Endodermal cell (in vitro differentiated cells): ENCODE measurements at regions not wholly inside any gene's neighbourhood (a gene's known extent, or its start where the extent isn't known, plus 50 kb on each side); places are given as distances from the start of the nearest gene placed in this dataset.
A peak's percentile ranks its signal among the peaks of the same experiment; 100 is the strongest.
"Not testable (repeated sequence)": the region's sequence is repeated elsewhere in the genome, so short reads cannot be mapped to it uniquely, and the experiment has no call there.

Experiments
- DNase-seq: peaks from one replicate; pipeline ENCODE4 v3.0.0-alpha.2; 2017
- H3K27ac ChIP-seq: 2 replicates; pipeline ENCODE4 v1.5.1; 2013; ENCODE audit warnings: mild to moderate bottlenecking, low read depth, low read length, moderate library complexity
- H3K27me3 ChIP-seq: 2 replicates; pipeline ENCODE4 v1.6.1; 2013; ENCODE audit warnings: mild to moderate bottlenecking, low read length, moderate library complexity; ENCODE audit not compliant: insufficient read depth, control insufficient read depth, poor library complexity, severe bottlenecking
- H3K36me3 ChIP-seq: 2 replicates; pipeline ENCODE4 v1.7.0; 2013; ENCODE audit warnings: mild to moderate bottlenecking, low read length, moderate library complexity; ENCODE audit not compliant: control insufficient read depth, insufficient read depth
- H3K4me1 ChIP-seq: one replicate; pipeline ENCODE4 v1.7.0; 2013; ENCODE audit warnings: low read length; ENCODE audit not compliant: control insufficient read depth, insufficient read depth
- H3K4me3 ChIP-seq: 2 replicates; pipeline ENCODE4 v1.5.1; 2013; ENCODE audit warnings: mild to moderate bottlenecking, low read length, moderate library complexity
- H3K9ac ChIP-seq: 2 replicates; pipeline ENCODE4 v1.6.1; 2013; ENCODE audit warnings: mild to moderate bottlenecking, low read length, moderate library complexity; ENCODE audit not compliant: poor library complexity, severe bottlenecking; ENCODE audit errors: extremely low read depth
- H3K9me3 ChIP-seq: 2 replicates; pipeline ENCODE4 v1.6.1; 2013; ENCODE audit warnings: mild to moderate bottlenecking, low read length, moderate library complexity; ENCODE audit not compliant: control insufficient read depth
- H3K27ac Mint-ChIP-seq: 2 replicates; pipeline ENCODE4 v1.8.0; 2020; ENCODE audit warnings: mixed read lengths
- H3K27me3 Mint-ChIP-seq: 2 replicates; pipeline ENCODE4 v1.8.0; 2021; ENCODE audit warnings: mild to moderate bottlenecking, mixed read lengths; ENCODE audit not compliant: insufficient read depth
- H3K36me3 Mint-ChIP-seq: 2 replicates; pipeline ENCODE4 v1.8.0; 2020; ENCODE audit warnings: low read depth, mixed read lengths
- H3K4me1 Mint-ChIP-seq: 2 replicates; pipeline ENCODE4 v1.8.0; 2020; ENCODE audit warnings: mixed read lengths
- H3K4me3 Mint-ChIP-seq: 2 replicates; pipeline ENCODE4 v1.8.0; 2020; ENCODE audit warnings: mild to moderate bottlenecking, moderate library complexity, mixed read lengths
- H3K9me3 Mint-ChIP-seq: 2 replicates; pipeline ENCODE4 v1.8.0; 2020; ENCODE audit warnings: mild to moderate bottlenecking, mixed read lengths
- CTCF ChIP-seq: fragments of 200-600 bp; sonication (generic); conservative IDR thresholded peaks from 2 replicates; pipeline ENCODE4 v1.5.0; 2021; ENCODE audit warnings: antibody characterized with exemption, mild to moderate bottlenecking
- WGBS, 2 experiments: methylation state at CpG; one replicate each; pipeline versions ENCODE4 v1.1.5 to v1.1.7; 2013; ENCODE audit warnings: missing lambda C conversion rate in 2 of 2, mixed read lengths in 1 of 2; ENCODE audit not compliant: insufficient coverage in 1 of 2, insufficient read length in 1 of 2; 5-methylcytosine and 5-hydroxymethylcytosine counted together

- no peak for TF ChIP-seq CTCF
- Histone ChIP-seq H3K27me3 (no peaks in the 10 kb centered on the region), H3K36me3 (no peaks in the 10 kb centered on the region), H3K4me3 (no peak overlapping the region), H3K9ac (no peak overlapping the region), H3K4me1 (no peaks in the 10 kb centered on the region), H3K9me3 (no peaks in the 10 kb centered on the region), H3K27ac (no peak overlapping the region)
- DNase-seq, result no peak
- H3K27ac Mint-ChIP-seq, result no peak overlapping the region
- WGBS, 2 experiments, result 89% methylated on average over 1 of the region's 1 CpG; no CpG with 5 or more reads in 1 of the 2 experiments
- H3K4me1 Mint-ChIP-seq, result peaks cover 21% of the 10 kb centered on the region
- no peaks in the 10 kb centered on the region for H3K36me3 Mint-ChIP-seq
- no peaks in the 10 kb centered on the region for H3K27me3 Mint-ChIP-seq
- H3K9me3 Mint-ChIP-seq, result peaks cover 11% of the 10 kb centered on the region
- no peak overlapping the region for H3K4me3 Mint-ChIP-seq
Measured at GRCh38 chr18:42548493-42548892, 567.0 kb downstream of the RIT2 start.

GRCh38 chr18:42549596-42549995 lies 565.9 kb downstream of the RIT2 start:
- H3K36me3 Mint-ChIP-seq, result no peaks in the 10 kb centered on the region
- TF ChIP-seq CTCF, result no peak
- H3K27ac Mint-ChIP-seq, result no peak overlapping the region
- Histone ChIP-seq H3K36me3 (no peaks in the 10 kb centered on the region), H3K9ac (no peak overlapping the region), H3K27me3 (no peaks in the 10 kb centered on the region), H3K4me1 (no peaks in the 10 kb centered on the region), H3K4me3 (no peak overlapping the region), H3K27ac (no peak overlapping the region), H3K9me3 (no peaks in the 10 kb centered on the region)
- no peak overlapping the region for H3K4me3 Mint-ChIP-seq
- H3K9me3 Mint-ChIP-seq, result peaks cover 11% of the 10 kb centered on the region
- 96% methylated on average over 3 of the region's 3 CpGs for WGBS, 2 experiments
- H3K4me1 Mint-ChIP-seq, result peaks cover 32% of the 10 kb centered on the region
- no peaks in the 10 kb centered on the region for H3K27me3 Mint-ChIP-seq
- no peak for DNase-seq

GRCh38 chr18:42552559-42552958 lies 562.9 kb downstream of the RIT2 start:
- Mint-ChIP-seq H3K9me3 (peaks cover 24% of the 10 kb centered on the region), H3K27ac (peak overlapping the region; percentile 10), H3K4me1 (peaks cover 33% of the 10 kb centered on the region), H3K36me3 (peaks cover 13% of the 10 kb centered on the region)
- not testable (repeated sequence) for H3K4me1 ChIP-seq, H3K4me3 ChIP-seq, H3K9me3 ChIP-seq, H3K4me3 Mint-ChIP-seq, H3K9ac ChIP-seq, H3K27me3 ChIP-seq, H3K27me3 Mint-ChIP-seq, H3K36me3 ChIP-seq, H3K27ac ChIP-seq
- peak; percentile 54 for DNase-seq
- 54 to 71% methylated on average over 2 to 4 of the region's 4 CpGs for WGBS, 2 experiments

DNA sequence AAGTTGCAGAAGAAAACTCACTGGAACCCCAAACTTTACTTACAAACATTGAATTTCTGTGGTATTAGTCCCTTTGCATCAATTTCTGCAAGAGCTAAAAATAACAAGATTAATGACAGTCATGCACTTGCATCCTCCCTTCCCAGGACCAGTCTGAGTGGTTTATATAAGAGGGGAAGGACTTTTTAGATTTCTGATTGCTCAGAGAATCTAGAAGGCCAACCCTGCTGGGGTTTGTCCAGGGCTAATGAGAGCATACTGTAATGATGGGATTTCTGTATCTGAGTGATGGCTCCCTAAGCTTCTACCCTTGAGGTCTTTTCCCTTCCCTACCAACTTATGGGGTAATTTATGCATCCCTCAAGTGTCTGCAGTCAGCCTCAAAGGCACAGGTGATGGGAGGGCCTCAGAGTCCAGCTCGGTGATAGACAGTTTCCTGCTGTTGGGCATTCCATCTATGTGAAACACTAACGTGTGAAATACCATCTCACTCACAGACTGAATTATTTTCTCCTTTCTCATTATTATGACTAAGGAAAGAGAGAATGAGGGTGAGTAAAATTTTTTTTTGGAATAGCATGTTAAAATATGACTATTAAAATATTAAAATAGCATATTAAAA lies 556.3 kb downstream of the RIT2 start:
- H3K4me3 ChIP-seq, result no peak overlapping the region
- H3K4me3 Mint-ChIP-seq, result no peak overlapping the region
- no peaks in the 10 kb centered on the region for H3K36me3 ChIP-seq
- H3K27ac Mint-ChIP-seq, result no peak overlapping the region
- H3K36me3 Mint-ChIP-seq, result peaks cover 15% of the 10 kb centered on the region
- H3K4me1 Mint-ChIP-seq, result peaks cover 18% of the 10 kb centered on the region
- peaks cover 14% of the 10 kb centered on the region for H3K9me3 ChIP-seq
- no peaks in the 10 kb centered on the region for H3K4me1 ChIP-seq
- H3K9me3 Mint-ChIP-seq, result peaks cover 24% of the 10 kb centered on the region
- peaks cover 5% of the 10 kb centered on the region for H3K27me3 ChIP-seq
- H3K27ac ChIP-seq, result no peak overlapping the region
- DNase-seq, result peak; percentile 45
- no peak overlapping the region for H3K9ac ChIP-seq
- peaks cover 18% of the 10 kb centered on the region for H3K27me3 Mint-ChIP-seq
- no peak for TF ChIP-seq CTCF
- 93% methylated on average over 2 of the region's 2 CpGs; no CpG with 5 or more reads in 1 of the 2 experiments for WGBS, 2 experiments
